ENCODE measurements at regions not wholly inside any gene's neighbourhood (a gene's known extent, or its start where the extent isn't known, plus 50 kb on each side); places are given as distances from the start of the nearest gene placed in this dataset.
A peak's percentile ranks its signal among the peaks of the same experiment; 100 is the strongest.

DNA sequence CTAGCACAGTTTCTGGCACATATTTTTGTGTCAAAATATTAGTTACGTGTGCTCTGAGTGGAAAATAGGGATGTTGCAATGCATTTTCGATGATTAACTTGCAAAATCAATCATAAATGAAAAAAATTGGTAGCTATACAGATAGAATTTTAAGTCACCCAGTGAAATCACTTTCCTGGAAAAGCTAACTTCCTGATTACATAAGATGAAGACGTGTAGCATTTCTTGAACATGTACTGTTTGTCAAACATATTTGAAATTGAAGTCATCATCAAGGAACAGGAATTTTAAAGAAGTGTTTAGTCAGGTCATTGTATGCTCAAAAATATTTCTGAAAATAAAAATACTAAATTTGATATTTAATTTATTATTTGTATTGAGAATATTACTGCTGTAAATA, 977.7 kb downstream of the PLOD2 start:
- H3K27me3 ChIP-seq (ENCODE audit: insufficient read depth, low read length, poor library complexity, severe bottlenecking): no peaks in the 10 kb centered on the region
- CTCF ChIA-PET: no interaction called here
- DNase-seq: no peak
- no peaks in the 10 kb centered on the region for H3K36me3 ChIP-seq (ENCODE audit: insufficient read depth, low read length)
- H3K4me1 ChIP-seq (ENCODE audit: insufficient read depth, low read length): no peaks in the 10 kb centered on the region
- Mint-ChIP-seq H3K36me3 (no peaks in the 10 kb centered on the region), H3K27me3 (no peaks in the 10 kb centered on the region), H3K27ac (no peak overlapping the region), H3K4me3 (no peak overlapping the region), H3K9me3 (peaks cover 0 to 7% (median 3%) of the 10 kb centered on the region in 5 donors), H3K4me1 (no peaks in the 10 kb centered on the region)
- H3K9me3 ChIP-seq (ENCODE audit: low read length): no peaks in the 10 kb centered on the region
- POLR2A ChIA-PET: no interaction called here
- no peak overlapping the region for H3K4me3 ChIP-seq (ENCODE audit: low read length)
- no peak overlapping the region for H3K27ac ChIP-seq (ENCODE audit: low read depth, low read length)

DNA sequence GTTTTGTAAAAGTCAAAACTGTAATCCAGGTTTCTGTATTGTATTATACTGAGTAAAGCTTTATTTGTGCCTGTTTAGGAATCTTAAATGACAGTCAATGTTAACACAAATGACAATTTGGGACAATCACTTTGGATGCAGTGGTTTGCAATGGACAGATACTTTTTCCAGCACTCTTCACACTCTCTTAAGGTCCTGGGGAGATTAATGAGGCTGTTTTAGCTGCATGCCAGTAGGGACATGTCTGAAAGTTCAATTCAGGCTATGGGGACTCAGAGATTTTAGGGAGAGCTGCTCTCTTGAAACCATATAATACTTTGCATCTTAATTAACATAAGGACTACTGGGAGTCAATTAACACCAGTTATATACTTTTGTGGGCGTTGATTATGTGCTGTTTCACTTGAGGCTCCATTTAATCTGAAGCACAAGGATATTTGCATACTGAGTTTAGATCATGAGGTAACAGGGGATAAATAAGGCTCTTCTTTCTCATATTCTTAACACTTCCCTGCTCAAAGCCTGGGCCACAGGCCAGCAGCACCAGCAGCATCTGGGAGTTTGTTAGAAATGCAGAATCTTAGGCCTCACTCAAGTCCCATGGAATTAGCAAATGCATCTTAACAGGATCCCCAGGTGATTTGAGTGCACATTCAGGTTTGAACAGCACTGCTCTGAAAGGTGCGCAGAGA, 972.8 kb downstream of the PLOD2 start:
- no peaks in the 10 kb centered on the region for H3K9me3 ChIP-seq (ENCODE audit: low read length)
- H3K27ac Mint-ChIP-seq: no peak overlapping the region
- no peaks in the 10 kb centered on the region for H3K27me3 ChIP-seq (ENCODE audit: insufficient read depth, low read length, poor library complexity, severe bottlenecking)
- no peak overlapping the region for H3K4me3 Mint-ChIP-seq
- POLR2A ChIA-PET: no interaction called here
- H3K4me3 ChIP-seq (ENCODE audit: low read length): no peak overlapping the region
- H3K27ac ChIP-seq (ENCODE audit: low read depth, low read length): no peak overlapping the region
- no peaks in the 10 kb centered on the region for H3K36me3 ChIP-seq (ENCODE audit: insufficient read depth, low read length)
- DNase-seq: no peak
- no peaks in the 10 kb centered on the region for H3K4me1 ChIP-seq (ENCODE audit: insufficient read depth, low read length)
- CTCF ChIA-PET: no interaction called here
- H3K36me3 Mint-ChIP-seq: no peaks in the 10 kb centered on the region
- peaks cover 0 to 9% (median 0%) of the 10 kb centered on the region in 5 donors for H3K9me3 Mint-ChIP-seq
- H3K4me1 Mint-ChIP-seq: no peaks in the 10 kb centered on the region
- no peaks in the 10 kb centered on the region for H3K27me3 Mint-ChIP-seq

DNA sequence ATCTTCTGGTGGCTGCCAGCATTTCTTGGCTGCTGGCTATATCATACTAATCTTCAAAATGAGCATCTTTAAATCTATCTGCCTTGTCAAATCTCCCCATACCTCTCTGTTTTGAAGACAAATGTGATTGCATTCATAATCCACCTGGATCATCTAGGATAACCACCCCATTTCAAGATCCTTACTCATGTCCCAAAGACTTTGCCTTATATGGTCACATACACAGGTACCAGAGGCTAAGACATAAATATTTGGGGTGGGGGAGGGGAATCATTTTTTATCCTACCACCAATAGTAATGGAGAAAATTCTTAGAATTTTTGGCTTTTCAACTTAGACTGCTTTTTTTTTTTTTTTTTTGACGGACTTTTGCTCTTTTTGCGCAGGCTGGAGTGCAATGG, 970.8 kb downstream of the PLOD2 start:
- CTCF ChIA-PET: no interaction called here

DNA sequence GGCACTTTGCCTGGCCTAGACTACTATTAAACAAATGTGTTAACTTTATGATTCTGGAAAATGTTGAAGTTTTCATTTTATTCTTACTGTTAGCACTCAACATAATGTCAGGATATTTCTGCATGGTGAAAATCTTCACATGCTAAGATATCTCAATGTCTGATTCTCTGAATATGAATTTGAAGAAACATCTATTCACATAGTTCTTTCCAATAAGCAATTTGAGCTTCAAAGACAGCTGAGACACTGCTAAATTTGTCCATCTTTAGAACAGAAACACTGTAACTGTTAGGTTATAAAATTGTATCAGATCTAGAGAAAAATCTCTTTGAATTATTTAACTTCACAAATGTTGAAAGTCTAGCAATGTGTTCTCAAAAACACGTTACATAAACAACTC, 970.2 kb downstream of the PLOD2 start:
- no peaks in the 10 kb centered on the region for H3K27me3 ChIP-seq (ENCODE audit: insufficient read depth, low read length, poor library complexity, severe bottlenecking)
- POLR2A ChIA-PET: no interaction called here
- H3K4me3 ChIP-seq (ENCODE audit: low read length): no peak overlapping the region
- H3K9me3 ChIP-seq (ENCODE audit: low read length): no peaks in the 10 kb centered on the region
- Mint-ChIP-seq H3K27me3 (no peaks in the 10 kb centered on the region), H3K27ac (no peak overlapping the region), H3K9me3 (peaks cover 0 to 9% (median 4%) of the 10 kb centered on the region in 5 donors), H3K4me1 (no peaks in the 10 kb centered on the region), H3K36me3 (no peaks in the 10 kb centered on the region), H3K4me3 (no peak overlapping the region)
- H3K36me3 ChIP-seq (ENCODE audit: insufficient read depth, low read length): no peaks in the 10 kb centered on the region
- DNase-seq: no peak
- no peak overlapping the region for H3K27ac ChIP-seq (ENCODE audit: low read depth, low read length)
- CTCF ChIA-PET: no interaction called here
- H3K4me1 ChIP-seq (ENCODE audit: insufficient read depth, low read length): no peaks in the 10 kb centered on the region

More for the DNA sequence above, 970.8 kb downstream of the PLOD2 start:
- Histone ChIP-seq H3K27ac (ENCODE audit: low read depth, low read length) (no peak overlapping the region), H3K4me3 (ENCODE audit: low read length) (no peak overlapping the region), H3K36me3 (ENCODE audit: insufficient read depth, low read length) (no peaks in the 10 kb centered on the region), H3K9me3 (ENCODE audit: low read length) (no peaks in the 10 kb centered on the region), H3K4me1 (ENCODE audit: insufficient read depth, low read length) (no peaks in the 10 kb centered on the region), H3K27me3 (ENCODE audit: insufficient read depth, low read length, poor library complexity, severe bottlenecking) (no peaks in the 10 kb centered on the region)
- Mint-ChIP-seq H3K36me3 (no peaks in the 10 kb centered on the region), H3K27me3 (no peaks in the 10 kb centered on the region), H3K27ac (no peak overlapping the region), H3K9me3 (peaks cover 0 to 9% (median 4%) of the 10 kb centered on the region in 5 donors), H3K4me3 (no peak overlapping the region), H3K4me1 (no peaks in the 10 kb centered on the region)
- POLR2A ChIA-PET: no interaction called here
- DNase-seq: no peak

DNA sequence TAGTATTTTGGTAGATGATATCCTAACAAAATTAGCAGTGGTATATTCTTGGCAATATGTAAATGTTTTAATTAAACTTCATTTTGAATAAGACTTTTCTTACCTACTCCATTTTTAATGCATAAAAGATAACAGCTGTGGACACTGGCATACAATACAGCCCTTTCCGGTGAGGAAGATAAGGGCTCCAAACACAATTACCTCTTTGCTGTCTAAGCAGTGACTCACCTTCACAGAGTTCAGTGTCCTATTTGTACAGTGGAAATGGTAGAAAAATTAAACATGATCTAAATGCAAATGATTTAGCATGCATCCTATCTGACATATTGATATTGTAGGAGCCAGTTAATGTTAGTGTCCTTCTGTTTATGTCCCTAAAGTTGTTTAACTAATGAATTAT, 969.4 kb downstream of the PLOD2 start:
- peaks cover 0 to 9% (median 4%) of the 10 kb centered on the region in 5 donors for H3K9me3 Mint-ChIP-seq
- DNase-seq: no peak
- CTCF ChIA-PET: no interaction called here
- H3K4me1 ChIP-seq (ENCODE audit: insufficient read depth, low read length): no peaks in the 10 kb centered on the region
- H3K36me3 ChIP-seq (ENCODE audit: insufficient read depth, low read length): no peaks in the 10 kb centered on the region
- H3K4me3 Mint-ChIP-seq: no peak overlapping the region
- no peak overlapping the region for H3K27ac ChIP-seq (ENCODE audit: low read depth, low read length)
- no peaks in the 10 kb centered on the region for H3K4me1 Mint-ChIP-seq
- POLR2A ChIA-PET: no interaction called here
- H3K9me3 ChIP-seq (ENCODE audit: low read length): no peaks in the 10 kb centered on the region
- H3K27ac Mint-ChIP-seq: no peak overlapping the region
- H3K4me3 ChIP-seq (ENCODE audit: low read length): no peak overlapping the region
- no peaks in the 10 kb centered on the region for H3K27me3 Mint-ChIP-seq
- no peaks in the 10 kb centered on the region for H3K27me3 ChIP-seq (ENCODE audit: insufficient read depth, low read length, poor library complexity, severe bottlenecking)
- no peaks in the 10 kb centered on the region for H3K36me3 Mint-ChIP-seq

DNA sequence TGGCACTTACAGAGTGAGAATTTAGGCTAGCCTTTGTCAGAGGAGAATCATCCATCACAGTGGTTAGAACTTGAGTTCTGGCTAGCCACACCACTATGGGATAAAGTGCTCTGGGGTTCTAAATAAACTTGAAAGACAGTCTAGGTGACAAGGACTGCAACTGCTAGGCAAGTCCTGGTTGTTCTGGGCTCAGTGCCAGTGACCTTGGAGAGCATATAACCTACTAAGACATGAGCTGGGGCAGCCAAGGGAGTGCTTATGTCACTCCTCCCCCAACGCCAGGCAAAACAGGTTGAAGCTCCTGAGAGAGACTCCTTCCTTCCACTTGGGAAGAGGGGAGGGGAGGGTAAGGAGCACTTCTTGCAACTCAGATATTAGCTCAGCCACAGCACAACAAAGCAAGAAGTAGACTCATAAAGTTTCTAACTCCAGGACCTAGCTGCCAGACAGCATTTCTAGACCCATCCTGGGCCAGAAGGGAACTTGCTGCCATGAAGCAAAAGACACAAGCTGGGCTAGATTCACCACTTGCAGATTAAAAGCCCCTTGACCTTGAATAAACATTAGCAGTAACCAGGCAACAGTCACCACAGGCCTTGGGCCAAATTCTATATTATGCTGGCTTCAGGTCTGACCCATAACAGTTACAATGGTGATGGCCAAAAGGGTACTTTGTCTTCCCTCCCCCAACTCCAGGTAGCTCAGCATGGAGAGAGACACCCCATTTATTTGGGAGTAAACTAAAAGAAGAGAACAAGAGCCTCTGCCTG, 963.7 kb downstream of the PLOD2 start:
- DNase-seq: no peak
- POLR2A ChIA-PET: no interaction called here
- Mint-ChIP-seq H3K27ac (no peak overlapping the region), H3K36me3 (no peaks in the 10 kb centered on the region), H3K27me3 (no peaks in the 10 kb centered on the region), H3K4me1 (no peaks in the 10 kb centered on the region), H3K4me3 (peak overlapping the region in 1 of 7 donors; percentile 48), H3K9me3 (peaks cover 0 to 31% (median 4%) of the 10 kb centered on the region in 5 donors)
- Histone ChIP-seq H3K27ac (ENCODE audit: low read depth, low read length) (no peak overlapping the region), H3K27me3 (ENCODE audit: insufficient read depth, low read length, poor library complexity, severe bottlenecking) (no peaks in the 10 kb centered on the region), H3K36me3 (ENCODE audit: insufficient read depth, low read length) (no peaks in the 10 kb centered on the region), H3K9me3 (ENCODE audit: low read length) (no peaks in the 10 kb centered on the region), H3K4me3 (ENCODE audit: low read length) (no peak overlapping the region), H3K4me1 (ENCODE audit: insufficient read depth, low read length) (no peaks in the 10 kb centered on the region)
- CTCF ChIA-PET: no interaction called here

DNA sequence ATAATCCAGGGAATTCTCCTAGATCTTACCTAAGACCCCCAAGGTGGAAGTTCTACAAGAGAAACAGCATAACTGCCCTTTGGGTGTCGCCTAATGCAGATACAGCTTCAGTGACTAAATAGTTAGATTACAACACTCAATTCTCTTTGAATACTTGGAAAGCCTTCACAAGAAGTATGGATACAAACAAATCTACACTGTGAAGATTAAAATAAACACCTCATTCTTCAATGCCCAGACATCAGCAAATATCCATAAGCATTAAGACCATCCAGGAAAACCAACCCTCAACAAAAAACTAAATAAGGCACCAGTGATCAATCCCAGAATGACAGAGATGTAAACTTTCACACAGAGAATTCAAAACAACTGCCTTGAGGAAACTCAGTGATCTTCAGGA, 963.2 kb downstream of the PLOD2 start:
- Mint-ChIP-seq H3K9me3 (peaks cover 0 to 28% (median 4%) of the 10 kb centered on the region in 5 donors), H3K27ac (no peak overlapping the region), H3K27me3 (no peaks in the 10 kb centered on the region), H3K36me3 (no peaks in the 10 kb centered on the region), H3K4me3 (no peak overlapping the region), H3K4me1 (no peaks in the 10 kb centered on the region)
- H3K27ac ChIP-seq (ENCODE audit: low read depth, low read length): no peak overlapping the region
- POLR2A ChIA-PET: no interaction called here
- no peak for DNase-seq
- H3K27me3 ChIP-seq (ENCODE audit: insufficient read depth, low read length, poor library complexity, severe bottlenecking): no peaks in the 10 kb centered on the region
- no peaks in the 10 kb centered on the region for H3K4me1 ChIP-seq (ENCODE audit: insufficient read depth, low read length)
- H3K36me3 ChIP-seq (ENCODE audit: insufficient read depth, low read length): no peaks in the 10 kb centered on the region
- CTCF ChIA-PET: no interaction called here
- no peak overlapping the region for H3K4me3 ChIP-seq (ENCODE audit: low read length)
- no peaks in the 10 kb centered on the region for H3K9me3 ChIP-seq (ENCODE audit: low read length)

DNA sequence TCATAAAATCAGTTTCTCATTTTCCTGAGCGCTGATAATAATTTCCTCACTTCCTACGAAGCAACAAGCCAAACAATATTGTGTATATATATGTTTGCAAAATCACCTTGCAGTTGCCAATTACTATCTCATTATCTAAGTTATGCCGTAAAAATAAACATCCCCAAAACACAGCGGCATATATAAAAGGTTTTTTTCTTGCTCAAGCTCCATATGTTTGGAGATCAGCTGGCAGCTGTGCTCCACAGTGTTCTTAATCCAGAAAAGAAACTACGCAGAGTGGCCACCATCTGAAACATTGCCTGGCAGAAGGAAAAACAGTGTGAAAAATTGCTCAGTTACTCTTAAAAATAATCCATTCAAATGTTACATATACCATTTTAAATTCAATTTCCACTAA, 951.4 kb downstream of the PLOD2 start:
- ChIA-PET CTCF (no interaction called here), POLR2A (no interaction called here)
- Mint-ChIP-seq H3K27me3 (no peaks in the 10 kb centered on the region), H3K9me3 (peaks cover 0 to 6% (median 0%) of the 10 kb centered on the region in 5 donors), H3K36me3 (no peaks in the 10 kb centered on the region), H3K27ac (no peak overlapping the region), H3K4me3 (no peak overlapping the region), H3K4me1 (no peaks in the 10 kb centered on the region)
- Histone ChIP-seq H3K27me3 (ENCODE audit: insufficient read depth, low read length, poor library complexity, severe bottlenecking) (no peaks in the 10 kb centered on the region), H3K9me3 (ENCODE audit: low read length) (no peaks in the 10 kb centered on the region), H3K4me1 (ENCODE audit: insufficient read depth, low read length) (no peaks in the 10 kb centered on the region), H3K27ac (ENCODE audit: low read depth, low read length) (no peak overlapping the region), H3K4me3 (ENCODE audit: low read length) (no peak overlapping the region), H3K36me3 (ENCODE audit: insufficient read depth, low read length) (no peaks in the 10 kb centered on the region)
- no peak for DNase-seq

All from CD8-positive, alpha-beta memory T cell (primary cell).